Gastroesophageal sphincter (tissue), 3 donors: ENCODE measurements at regions not wholly inside any gene's neighbourhood (a gene's known extent, or its start where the extent isn't known, plus 50 kb on each side); places are given as distances from the start of the nearest gene placed in this dataset.

Experiments used
- EP300 ChIP-seq: sonication (generic); formaldehyde crosslinking; IDR thresholded peaks from one replicate; pipeline ENCODE4 v1.6.1; 2017; ENCODE audit warnings: antibody characterized with exemption, mild to moderate bottlenecking
- POLR2A ChIP-seq, 2 donors: fragments of 450-650 bp; IDR thresholded peaks; one replicate each; pipeline ENCODE4 v1.6.1; 2017; ENCODE audit warnings: antibody characterized with exemption in 2 of 2, mild to moderate bottlenecking in 2 of 2, moderate library complexity in 1 of 2
- POLR2AphosphoS5 ChIP-seq: sonication (generic); formaldehyde crosslinking; IDR thresholded peaks from one replicate; pipeline ENCODE4 v1.6.1; 2017; ENCODE audit warnings: antibody characterized with exemption
- TF ChIP-seq, protein P1 (sequence below), 4 experiments: fragments of 200-600 bp in 2 of 4; fragments of 450-650 bp in 2 of 4; sonication (generic) in 1 of 4; IDR thresholded peaks; one replicate each; pipeline ENCODE4 v1.5.1; 2017 to 2019; ENCODE audit warnings: antibody characterized with exemption in 4 of 4, mild to moderate bottlenecking in 2 of 4, moderate library complexity in 2 of 4

DNA sequence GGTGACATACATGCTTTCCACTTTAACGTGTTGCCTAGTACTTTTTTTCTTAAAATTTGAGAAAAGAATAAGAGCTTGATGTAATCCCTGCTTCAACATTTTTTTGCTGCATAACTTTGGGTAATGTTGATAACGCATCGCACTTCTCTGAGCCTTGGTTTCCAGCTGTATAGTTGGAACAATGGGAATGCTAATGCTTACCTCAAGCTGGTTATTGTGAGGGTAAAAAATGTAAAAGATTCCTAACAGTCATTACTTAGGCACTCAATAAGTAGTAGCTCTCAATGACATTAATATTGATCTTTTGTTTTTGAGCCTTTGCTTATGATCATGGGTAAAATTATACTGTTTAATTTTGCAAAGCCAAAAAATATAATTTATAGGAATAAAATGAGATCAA, 683.3 kb upstream of the CXADR start:
- TF ChIP-seq POLR2AphosphoS5 = no peak
- TF ChIP-seq, protein P1, sequence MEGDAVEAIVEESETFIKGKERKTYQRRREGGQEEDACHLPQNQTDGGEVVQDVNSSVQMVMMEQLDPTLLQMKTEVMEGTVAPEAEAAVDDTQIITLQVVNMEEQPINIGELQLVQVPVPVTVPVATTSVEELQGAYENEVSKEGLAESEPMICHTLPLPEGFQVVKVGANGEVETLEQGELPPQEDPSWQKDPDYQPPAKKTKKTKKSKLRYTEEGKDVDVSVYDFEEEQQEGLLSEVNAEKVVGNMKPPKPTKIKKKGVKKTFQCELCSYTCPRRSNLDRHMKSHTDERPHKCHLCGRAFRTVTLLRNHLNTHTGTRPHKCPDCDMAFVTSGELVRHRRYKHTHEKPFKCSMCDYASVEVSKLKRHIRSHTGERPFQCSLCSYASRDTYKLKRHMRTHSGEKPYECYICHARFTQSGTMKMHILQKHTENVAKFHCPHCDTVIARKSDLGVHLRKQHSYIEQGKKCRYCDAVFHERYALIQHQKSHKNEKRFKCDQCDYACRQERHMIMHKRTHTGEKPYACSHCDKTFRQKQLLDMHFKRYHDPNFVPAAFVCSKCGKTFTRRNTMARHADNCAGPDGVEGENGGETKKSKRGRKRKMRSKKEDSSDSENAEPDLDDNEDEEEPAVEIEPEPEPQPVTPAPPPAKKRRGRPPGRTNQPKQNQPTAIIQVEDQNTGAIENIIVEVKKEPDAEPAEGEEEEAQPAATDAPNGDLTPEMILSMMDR (IDR thresholded peaks at IDR 0.05) = no peak
- TF ChIP-seq POLR2A (IDR thresholded peaks at IDR 0.05) = no peak
- TF ChIP-seq EP300 = no peak
